ENCODE measurements at regions not wholly inside any gene's neighbourhood (a gene's known extent, or its start where the extent isn't known, plus 50 kb on each side); places are given as distances from the start of the nearest gene placed in this dataset.
A peak's percentile ranks its signal among the peaks of the same experiment; 100 is the strongest.

- DNase-seq (ENCODE audit: insufficient read length, low spot score) (no peak), FAIRE-seq (no peak)
- TF ChIP-seq POLR2A (IDR thresholded peaks at IDR 0.05; ENCODE audit: low read depth, low read length): no peak
Measured at GRCh38 chr4:176549161-176549865, 229.5 kb downstream of the SPCS3 start.

- DNase-seq (ENCODE audit: insufficient read length, low spot score): no peak
- no peak for TF ChIP-seq POLR2A (IDR thresholded peaks at IDR 0.05; ENCODE audit: low read depth, low read length)
- no peak for FAIRE-seq
Measured at GRCh38 chr4:176558661-176559060, 234.1 kb downstream of the VEGFC start.

- no peak for FAIRE-seq
- DNase-seq (ENCODE audit: insufficient read length, low spot score): no peak
- no peak for TF ChIP-seq POLR2A (IDR thresholded peaks at IDR 0.05; ENCODE audit: low read depth, low read length)
Measured at GRCh38 chr4:176561368-176561767, 231.4 kb downstream of the VEGFC start.

GRCh38 chr4:176563591-176563990 lies 229.1 kb downstream of the VEGFC start:
- TF ChIP-seq POLR2A (IDR thresholded peaks at IDR 0.05; ENCODE audit: low read depth, low read length): no peak
- DNase-seq (ENCODE audit: insufficient read length, low spot score): no peak
- FAIRE-seq: peak; percentile 80

- no peak for FAIRE-seq
- no peak for TF ChIP-seq POLR2A (IDR thresholded peaks at IDR 0.05; ENCODE audit: low read depth, low read length)
- no peak for DNase-seq (ENCODE audit: insufficient read length, low spot score)
Measured at GRCh38 chr4:176565049-176565448, 227.7 kb downstream of the VEGFC start.

GRCh38 chr4:176566769-176567168 lies 226.0 kb downstream of the VEGFC start:
- no peak for TF ChIP-seq POLR2A (IDR thresholded peaks at IDR 0.05; ENCODE audit: low read depth, low read length)
- no peak for DNase-seq (ENCODE audit: insufficient read length, low spot score)
- no peak for FAIRE-seq

- FAIRE-seq: no peak
- DNase-seq (ENCODE audit: insufficient read length, low spot score): no peak
- no peak for TF ChIP-seq POLR2A (IDR thresholded peaks at IDR 0.05; ENCODE audit: low read depth, low read length)
Measured at GRCh38 chr4:176568238-176568637, 224.5 kb downstream of the VEGFC start.

- no peak for FAIRE-seq
- no peak for TF ChIP-seq POLR2A (IDR thresholded peaks at IDR 0.05; ENCODE audit: low read depth, low read length)
- DNase-seq (ENCODE audit: insufficient read length, low spot score): no peak
Measured at GRCh38 chr4:176569301-176569700, 223.4 kb downstream of the VEGFC start.

- DNase-seq (ENCODE audit: insufficient read length, low spot score): no peak
- no peak for FAIRE-seq
- TF ChIP-seq POLR2A (IDR thresholded peaks at IDR 0.05; ENCODE audit: low read depth, low read length): no peak
Measured at GRCh38 chr4:176571206-176571605, 221.5 kb downstream of the VEGFC start.

- DNase-seq (ENCODE audit: insufficient read length, low spot score): no peak
- FAIRE-seq: no peak
- TF ChIP-seq POLR2A (IDR thresholded peaks at IDR 0.05; ENCODE audit: low read depth, low read length): no peak
Measured at GRCh38 chr4:176575141-176575730, 217.5 kb downstream of the VEGFC start.

- FAIRE-seq (no peak), DNase-seq (ENCODE audit: insufficient read length, low spot score) (no peak)
- no peak for TF ChIP-seq POLR2A (IDR thresholded peaks at IDR 0.05; ENCODE audit: low read depth, low read length)
Measured at GRCh38 chr4:176579226-176579625, 213.5 kb downstream of the VEGFC start.

GRCh38 chr4:176583278-176583677 lies 209.4 kb downstream of the VEGFC start:
- FAIRE-seq (no peak), DNase-seq (ENCODE audit: insufficient read length, low spot score) (no peak)
- TF ChIP-seq POLR2A (IDR thresholded peaks at IDR 0.05; ENCODE audit: low read depth, low read length): no peak

GRCh38 chr4:176584031-176584606 lies 208.6 kb downstream of the VEGFC start:
- no peak for DNase-seq (ENCODE audit: insufficient read length, low spot score)

GRCh38 chr4:176587920-176588319 lies 204.8 kb downstream of the VEGFC start:
- FAIRE-seq (no peak), DNase-seq (ENCODE audit: insufficient read length, low spot score) (no peak)
- no peak for TF ChIP-seq POLR2A (IDR thresholded peaks at IDR 0.05; ENCODE audit: low read depth, low read length)

More at GRCh38 chr4:176584031-176584606, 208.6 kb downstream of the VEGFC start:
- no peak for TF ChIP-seq POLR2A (IDR thresholded peaks at IDR 0.05; ENCODE audit: low read depth, low read length)
- FAIRE-seq: no peak

- TF ChIP-seq POLR2A (IDR thresholded peaks at IDR 0.05; ENCODE audit: low read depth, low read length): no peak
- no peak for DNase-seq (ENCODE audit: insufficient read length, low spot score)
- FAIRE-seq: no peak
Measured at GRCh38 chr4:176588436-176588835, 204.3 kb downstream of the VEGFC start.

Measured in H54 (cell line).